ENCODE measurements at regions not wholly inside any gene's neighbourhood (a gene's known extent, or its start where the extent isn't known, plus 50 kb on each side); places are given as distances from the start of the nearest gene placed in this dataset.

DNA sequence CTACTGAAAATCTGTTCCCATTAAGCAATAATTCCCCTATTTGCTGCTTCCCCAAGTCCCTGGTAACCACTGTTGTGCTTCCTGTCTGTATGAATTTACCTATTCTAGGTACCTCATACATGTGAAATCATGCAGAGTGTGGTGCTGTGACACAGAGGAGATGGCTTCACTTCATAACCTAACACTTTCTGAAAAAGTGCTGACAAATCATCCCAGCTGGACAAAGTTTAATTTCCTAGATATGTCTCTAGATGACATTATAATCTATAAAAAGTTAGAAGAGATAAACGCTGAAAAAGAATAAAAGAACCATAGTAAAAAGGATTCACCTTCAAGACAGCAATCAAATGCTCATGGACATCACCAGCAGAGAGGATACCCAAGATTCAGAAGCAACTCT, 277.9 kb downstream of the SKIDA1 start:
- Histone ChIP-seq H3K4me2 (ENCODE audit: control insufficient read depth, extremely low read depth, insufficient read depth, low read depth, low read length) (no peak overlapping the region), H3K4me1 (ENCODE audit: control insufficient read depth, extremely low read depth, insufficient read depth, low read length) (no peaks in the 10 kb centered on the region), H3K27ac (ENCODE audit: control insufficient read depth, insufficient read depth, low read length) (no peak overlapping the region), H3K9me1 (ENCODE audit: control insufficient read depth, extremely low read depth, insufficient read depth, low read length) (no peaks in the 10 kb centered on the region), H3K36me3 (ENCODE audit: control insufficient read depth in 2 of 2, extremely low read depth in 1 of 2, insufficient read depth in 2 of 2, low read length in 2 of 2) (no peaks in the 10 kb centered on the region), H4K20me1 (ENCODE audit: control insufficient read depth, extremely low read depth, insufficient read depth, low read length) (no peaks in the 10 kb centered on the region), H3K4me3 (ENCODE audit: control insufficient read depth in 2 of 3, extremely low read depth in 1 of 3, insufficient read depth in 2 of 3, low read depth in 1 of 3, low read length in 3 of 3) (no peak overlapping the region), H2AFZ (ENCODE audit: control insufficient read depth, low read length) (no peak overlapping the region), H3K9ac (ENCODE audit: control insufficient read depth, extremely low read depth, insufficient read depth, low read length) (no peak overlapping the region), H3K9me3 (ENCODE audit: control insufficient read depth, low read depth, low read length) (no peaks in the 10 kb centered on the region), H3K79me2 (ENCODE audit: control insufficient read depth, insufficient read depth, low read length) (no peaks in the 10 kb centered on the region), H3K27me3 (ENCODE audit: control insufficient read depth, extremely low read depth, insufficient read depth, low read length) (no peaks in the 10 kb centered on the region)
- FAIRE-seq (no peak), DNase-seq (ENCODE audit: low read depth, low spot score) (no peak)
- dilution Hi-C loops (cut with MboI; ENCODE audit: extremely low pct_ligation_motif_present, low sequenced_read_pairs), result no loop called here
- no peak for TF ChIP-seq EZH2 (IDR thresholded peaks at IDR 0.05; ENCODE audit: low read length)
- TF ChIP-seq, protein P1, sequence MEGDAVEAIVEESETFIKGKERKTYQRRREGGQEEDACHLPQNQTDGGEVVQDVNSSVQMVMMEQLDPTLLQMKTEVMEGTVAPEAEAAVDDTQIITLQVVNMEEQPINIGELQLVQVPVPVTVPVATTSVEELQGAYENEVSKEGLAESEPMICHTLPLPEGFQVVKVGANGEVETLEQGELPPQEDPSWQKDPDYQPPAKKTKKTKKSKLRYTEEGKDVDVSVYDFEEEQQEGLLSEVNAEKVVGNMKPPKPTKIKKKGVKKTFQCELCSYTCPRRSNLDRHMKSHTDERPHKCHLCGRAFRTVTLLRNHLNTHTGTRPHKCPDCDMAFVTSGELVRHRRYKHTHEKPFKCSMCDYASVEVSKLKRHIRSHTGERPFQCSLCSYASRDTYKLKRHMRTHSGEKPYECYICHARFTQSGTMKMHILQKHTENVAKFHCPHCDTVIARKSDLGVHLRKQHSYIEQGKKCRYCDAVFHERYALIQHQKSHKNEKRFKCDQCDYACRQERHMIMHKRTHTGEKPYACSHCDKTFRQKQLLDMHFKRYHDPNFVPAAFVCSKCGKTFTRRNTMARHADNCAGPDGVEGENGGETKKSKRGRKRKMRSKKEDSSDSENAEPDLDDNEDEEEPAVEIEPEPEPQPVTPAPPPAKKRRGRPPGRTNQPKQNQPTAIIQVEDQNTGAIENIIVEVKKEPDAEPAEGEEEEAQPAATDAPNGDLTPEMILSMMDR (optimal IDR thresholded peaks at IDR 0.05 in 1 of 3, IDR thresholded peaks at IDR 0.05 in 1 of 3, conservative IDR thresholded peaks at IDR 0.05 in 1 of 3; ENCODE audit: extremely low read depth in 1 of 3, insufficient read depth in 2 of 3, low read length in 3 of 3), result no peak

GRCh38 chr10:21246178-21246577, 279.3 kb downstream of the SKIDA1 start:
- H3K9ac ChIP-seq (ENCODE audit: control insufficient read depth, extremely low read depth, insufficient read depth, low read length), result no peak overlapping the region
- no peaks in the 10 kb centered on the region for H3K79me2 ChIP-seq (ENCODE audit: control insufficient read depth, insufficient read depth, low read length)
- no peaks in the 10 kb centered on the region for H3K36me3 ChIP-seq (ENCODE audit: control insufficient read depth in 2 of 2, extremely low read depth in 1 of 2, insufficient read depth in 2 of 2, low read length in 2 of 2)
- no peaks in the 10 kb centered on the region for H4K20me1 ChIP-seq (ENCODE audit: control insufficient read depth, extremely low read depth, insufficient read depth, low read length)
- no peak overlapping the region for H3K4me2 ChIP-seq (ENCODE audit: control insufficient read depth, extremely low read depth, insufficient read depth, low read depth, low read length)
- DNase-seq (ENCODE audit: low read depth, low spot score) (no peak), FAIRE-seq (no peak)
- no peak overlapping the region for H2AFZ ChIP-seq (ENCODE audit: control insufficient read depth, low read length)
- no peak overlapping the region for H3K27ac ChIP-seq (ENCODE audit: control insufficient read depth, insufficient read depth, low read length)
- dilution Hi-C loops (cut with MboI; ENCODE audit: extremely low pct_ligation_motif_present, low sequenced_read_pairs), result no loop called here
- H3K4me3 ChIP-seq (ENCODE audit: control insufficient read depth in 2 of 3, extremely low read depth in 1 of 3, insufficient read depth in 2 of 3, low read depth in 1 of 3, low read length in 3 of 3), result no peak overlapping the region
- no peaks in the 10 kb centered on the region for H3K9me3 ChIP-seq (ENCODE audit: control insufficient read depth, low read depth, low read length)
- H3K9me1 ChIP-seq (ENCODE audit: control insufficient read depth, extremely low read depth, insufficient read depth, low read length), result no peaks in the 10 kb centered on the region
- TF ChIP-seq, protein P1 (optimal IDR thresholded peaks at IDR 0.05 in 1 of 3, IDR thresholded peaks at IDR 0.05 in 1 of 3, conservative IDR thresholded peaks at IDR 0.05 in 1 of 3; ENCODE audit: extremely low read depth in 1 of 3, insufficient read depth in 2 of 3, low read length in 3 of 3), result no peak
- no peak for TF ChIP-seq EZH2 (IDR thresholded peaks at IDR 0.05; ENCODE audit: low read length)
- no peaks in the 10 kb centered on the region for H3K27me3 ChIP-seq (ENCODE audit: control insufficient read depth, extremely low read depth, insufficient read depth, low read length)
- no peaks in the 10 kb centered on the region for H3K4me1 ChIP-seq (ENCODE audit: control insufficient read depth, extremely low read depth, insufficient read depth, low read length)

All from keratinocyte (primary cell).